Astrocyte of the cerebellum (primary cell): ENCODE measurements at regions not wholly inside any gene's neighbourhood (a gene's known extent, or its start where the extent isn't known, plus 50 kb on each side); places are given as distances from the start of the nearest gene placed in this dataset.

Source experiments
- DNase-seq: peaks from one replicate; pipeline ENCODE4 v3.0.0-alpha.2; 2011; ENCODE audit warnings: low read depth
- H3K4me3 ChIP-seq: 2 replicates; pipeline ENCODE4 v1.5.1; 2011; ENCODE audit warnings: mild to moderate bottlenecking, low read depth, low read length, moderate library complexity
- CTCF ChIP-seq: IDR thresholded peaks from 2 replicates; pipeline ENCODE4 v1.5.1; 2012; ENCODE audit warnings: low read length, low read depth, moderate library complexity, mild to moderate bottlenecking; ENCODE audit errors: missing control alignments
- in situ Hi-C: cut with HindIII; loops from 2 replicates; pipeline ENCODE4 v1.10.0; 2017; ENCODE audit warnings: low sequenced_read_pairs

GRCh38 chr14:44215660-44216059 lies 291.4 kb downstream of the FSCB start:
- DNase-seq, result no peak
- no peak overlapping the region for H3K4me3 ChIP-seq
- in situ Hi-C loops, result no loop called here
- TF ChIP-seq CTCF, result no peak

- TF ChIP-seq CTCF, result no peak
- no peak for DNase-seq
- H3K4me3 ChIP-seq, result no peak overlapping the region
- in situ Hi-C loops, result no loop called here
These were observed 295.4 kb downstream of the FSCB start for GRCh38 chr14:44211718-44212117.

GRCh38 chr14:44204061-44204835 lies 302.8 kb downstream of the FSCB start:
- TF ChIP-seq CTCF, result no peak

GRCh38 chr14:44180975-44181374 lies 326.1 kb downstream of the FSCB start:
- in situ Hi-C loops, result no loop called here
- TF ChIP-seq CTCF, result no peak
- H3K4me3 ChIP-seq, result no peak overlapping the region
- no peak for DNase-seq

More at GRCh38 chr14:44204061-44204835, 302.8 kb downstream of the FSCB start:
- in situ Hi-C loops, result no loop called here
- DNase-seq, result no peak
- no peak overlapping the region for H3K4me3 ChIP-seq

GRCh38 chr14:44170556-44170955 lies 336.5 kb downstream of the FSCB start:
- no peak for TF ChIP-seq CTCF
- DNase-seq, result no peak
- in situ Hi-C loops, result no loop called here
- H3K4me3 ChIP-seq, result no peak overlapping the region

- no peak overlapping the region for H3K4me3 ChIP-seq
- in situ Hi-C loops, result no loop called here
- DNase-seq, result no peak
- TF ChIP-seq CTCF, result no peak
These were observed 337.0 kb downstream of the FSCB start for GRCh38 chr14:44170101-44170500.
